ENCODE measurements at regions not wholly inside any gene's neighbourhood (a gene's known extent, or its start where the extent isn't known, plus 50 kb on each side); places are given as distances from the start of the nearest gene placed in this dataset.
"Not testable (repeated sequence)": the region's sequence is repeated elsewhere in the genome, so short reads cannot be mapped to it uniquely, and the experiment has no call there.

- POLR2A ChIA-PET (ENCODE audit: partially characterized antibody) = no interaction called here
- H3K27ac Mint-ChIP-seq = no peak overlapping the region
- peaks cover 14 to 20% of the 10 kb centered on the region in 2 donors for H3K27me3 Mint-ChIP-seq
- H3K36me3 Mint-ChIP-seq = no peaks in the 10 kb centered on the region
- Histone ChIP-seq H3K4me1 (ENCODE audit: insufficient read depth, low read length) (no peaks in the 10 kb centered on the region), H3K9me3 (ENCODE audit: control insufficient read depth in 1 of 2, low read length in 2 of 2) (no peaks in the 10 kb centered on the region), H3K27ac (ENCODE audit: low read depth, low read length) (no peak overlapping the region), H3K36me3 (ENCODE audit: insufficient read depth, low read length) (no peaks in the 10 kb centered on the region), H3K27me3 (ENCODE audit: insufficient read depth, low read length) (no peaks in the 10 kb centered on the region), H3K4me3 (ENCODE audit: low read length in 2 of 2) (no peak overlapping the region)
- CTCF ChIA-PET (ENCODE audit: partially characterized antibody) = no interaction called here
- no peak overlapping the region for H3K4me3 Mint-ChIP-seq
- no peak for DNase-seq
- peaks cover 0 to 3% (median 0%) of the 10 kb centered on the region in 8 donors for H3K9me3 Mint-ChIP-seq
- intact Hi-C loops (cut with micrococcal nuclease) = no loop called here
- H3K4me1 Mint-ChIP-seq = peaks cover 2 to 8% (median 4%) of the 10 kb centered on the region in 4 donors
These were observed 306.7 kb downstream of the PREX1 start for GRCh38 chr20:48521121-48521520.

- Mint-ChIP-seq H3K27me3 (peaks cover 16 to 17% of the 10 kb centered on the region in 2 donors), H3K27ac (peak overlapping the region in 1 of 7 donors; percentile 63), H3K4me1 (peaks cover 3 to 11% (median 4%) of the 10 kb centered on the region in 4 donors)
- DNase-seq; H3K27me3 ChIP-seq (ENCODE audit: insufficient read depth, low read length); H3K4me3 ChIP-seq (ENCODE audit: low read length in 2 of 2); H3K36me3 ChIP-seq (ENCODE audit: insufficient read depth, low read length); H3K27ac ChIP-seq (ENCODE audit: low read depth, low read length); H3K4me3 Mint-ChIP-seq; H3K9me3 Mint-ChIP-seq; intact Hi-C loops (cut with micrococcal nuclease); H3K36me3 Mint-ChIP-seq; H3K9me3 ChIP-seq (ENCODE audit: control insufficient read depth in 1 of 2, low read length in 2 of 2); H3K4me1 ChIP-seq (ENCODE audit: insufficient read depth, low read length): not testable (repeated sequence)
- POLR2A ChIA-PET (ENCODE audit: partially characterized antibody) = interaction anchor here (1.1 kb wide), 1 partner anchor 622 kb away, joined by 3 read pairs; no protein-coding TSS in a partner anchor
- CTCF ChIA-PET (ENCODE audit: partially characterized antibody) = interaction anchor here (1.3 kb wide), 1 partner anchor 621 kb away, joined by 5 read pairs; no protein-coding TSS in a partner anchor
These were observed 311.6 kb downstream of the PREX1 start for GRCh38 chr20:48516196-48516595.

GRCh38 chr20:48514577-48514976, 313.2 kb downstream of the PREX1 start:
- H3K27me3 Mint-ChIP-seq = peaks cover 11 to 14% of the 10 kb centered on the region in 2 donors
- H3K27me3 ChIP-seq (ENCODE audit: insufficient read depth, low read length); POLR2A ChIA-PET (ENCODE audit: partially characterized antibody); DNase-seq; H3K36me3 Mint-ChIP-seq; H3K4me3 Mint-ChIP-seq; H3K9me3 Mint-ChIP-seq; H3K36me3 ChIP-seq (ENCODE audit: insufficient read depth, low read length); H3K4me3 ChIP-seq (ENCODE audit: low read length in 2 of 2); CTCF ChIA-PET (ENCODE audit: partially characterized antibody); intact Hi-C loops (cut with micrococcal nuclease); H3K9me3 ChIP-seq (ENCODE audit: control insufficient read depth in 1 of 2, low read length in 2 of 2); H3K27ac ChIP-seq (ENCODE audit: low read depth, low read length); H3K27ac Mint-ChIP-seq; H3K4me1 ChIP-seq (ENCODE audit: insufficient read depth, low read length): not testable (repeated sequence)
- peaks cover 3 to 11% (median 4%) of the 10 kb centered on the region in 4 donors for H3K4me1 Mint-ChIP-seq

GRCh38 chr20:48512539-48512938, 315.3 kb downstream of the PREX1 start:
- POLR2A ChIA-PET (ENCODE audit: partially characterized antibody); H3K4me1 ChIP-seq (ENCODE audit: insufficient read depth, low read length); H3K4me3 Mint-ChIP-seq; H3K27ac ChIP-seq (ENCODE audit: low read depth, low read length); H3K36me3 ChIP-seq (ENCODE audit: insufficient read depth, low read length); H3K27me3 ChIP-seq (ENCODE audit: insufficient read depth, low read length); H3K27ac Mint-ChIP-seq; H3K4me3 ChIP-seq (ENCODE audit: low read length in 2 of 2); CTCF ChIA-PET (ENCODE audit: partially characterized antibody); H3K9me3 ChIP-seq (ENCODE audit: control insufficient read depth in 1 of 2, low read length in 2 of 2); DNase-seq; H3K36me3 Mint-ChIP-seq; intact Hi-C loops (cut with micrococcal nuclease); H3K9me3 Mint-ChIP-seq: not testable (repeated sequence)
- Mint-ChIP-seq H3K27me3 (peaks cover 10 to 17% of the 10 kb centered on the region in 2 donors), H3K4me1 (peaks cover 3 to 11% (median 4%) of the 10 kb centered on the region in 4 donors)

GRCh38 chr20:48505066-48505465, 322.7 kb downstream of the PREX1 start:
- not testable (repeated sequence) for H3K9me3 Mint-ChIP-seq; H3K36me3 Mint-ChIP-seq; H3K4me3 ChIP-seq (ENCODE audit: low read length in 2 of 2)

GRCh38 chr20:48503166-48503815, 324.5 kb downstream of the PREX1 start:
- H3K4me3 Mint-ChIP-seq = no peak overlapping the region
- peaks cover 0 to 6% of the 10 kb centered on the region in 2 donors for H3K27me3 Mint-ChIP-seq
- Histone ChIP-seq H3K4me3 (ENCODE audit: low read length in 2 of 2) (no peak overlapping the region), H3K36me3 (ENCODE audit: insufficient read depth, low read length) (no peaks in the 10 kb centered on the region), H3K27me3 (ENCODE audit: insufficient read depth, low read length) (no peaks in the 10 kb centered on the region), H3K27ac (ENCODE audit: low read depth, low read length) (no peak overlapping the region), H3K9me3 (ENCODE audit: control insufficient read depth in 1 of 2, low read length in 2 of 2) (no peaks in the 10 kb centered on the region), H3K4me1 (ENCODE audit: insufficient read depth, low read length) (no peaks in the 10 kb centered on the region)
- ChIA-PET CTCF (ENCODE audit: partially characterized antibody) (no interaction called here), POLR2A (ENCODE audit: partially characterized antibody) (interaction anchor here (0.6 kb wide), 1 partner anchor 102 kb away, joined by 3 read pairs; no protein-coding TSS in a partner anchor)
- intact Hi-C loops (cut with micrococcal nuclease) = no loop called here
- DNase-seq = no peak
- H3K9me3 Mint-ChIP-seq = no peaks in the 10 kb centered on the region
- no peaks in the 10 kb centered on the region for H3K36me3 Mint-ChIP-seq
- no peak overlapping the region for H3K27ac Mint-ChIP-seq
- no peaks in the 10 kb centered on the region for H3K4me1 Mint-ChIP-seq

More at GRCh38 chr20:48505066-48505465, 322.7 kb downstream of the PREX1 start:
- DNase-seq; H3K27ac Mint-ChIP-seq; intact Hi-C loops (cut with micrococcal nuclease); POLR2A ChIA-PET (ENCODE audit: partially characterized antibody); H3K9me3 ChIP-seq (ENCODE audit: control insufficient read depth in 1 of 2, low read length in 2 of 2); H3K4me1 Mint-ChIP-seq; H3K36me3 ChIP-seq (ENCODE audit: insufficient read depth, low read length); H3K27ac ChIP-seq (ENCODE audit: low read depth, low read length); CTCF ChIA-PET (ENCODE audit: partially characterized antibody); H3K4me3 Mint-ChIP-seq; H3K4me1 ChIP-seq (ENCODE audit: insufficient read depth, low read length); H3K27me3 Mint-ChIP-seq; H3K27me3 ChIP-seq (ENCODE audit: insufficient read depth, low read length): not testable (repeated sequence)

GRCh38 chr20:48502758-48503157, 325.0 kb downstream of the PREX1 start:
- no peaks in the 10 kb centered on the region for H3K4me1 ChIP-seq (ENCODE audit: insufficient read depth, low read length)
- H3K36me3 ChIP-seq (ENCODE audit: insufficient read depth, low read length) = no peaks in the 10 kb centered on the region
- Mint-ChIP-seq H3K27me3 (peaks cover 0 to 8% of the 10 kb centered on the region in 2 donors), H3K4me1 (no peaks in the 10 kb centered on the region), H3K9me3 (no peaks in the 10 kb centered on the region), H3K4me3 (no peak overlapping the region), H3K36me3 (no peaks in the 10 kb centered on the region), H3K27ac (no peak overlapping the region)
- intact Hi-C loops (cut with micrococcal nuclease) = no loop called here
- H3K27ac ChIP-seq (ENCODE audit: low read depth, low read length) = no peak overlapping the region
- DNase-seq = no peak
- CTCF ChIA-PET (ENCODE audit: partially characterized antibody) = no interaction called here
- no peaks in the 10 kb centered on the region for H3K9me3 ChIP-seq (ENCODE audit: control insufficient read depth in 1 of 2, low read length in 2 of 2)
- no peaks in the 10 kb centered on the region for H3K27me3 ChIP-seq (ENCODE audit: insufficient read depth, low read length)
- no peak overlapping the region for H3K4me3 ChIP-seq (ENCODE audit: low read length in 2 of 2)
- POLR2A ChIA-PET (ENCODE audit: partially characterized antibody) = no interaction called here
